ENCODE measurements at regions not wholly inside any gene's neighbourhood (a gene's known extent, or its start where the extent isn't known, plus 50 kb on each side); places are given as distances from the start of the nearest gene placed in this dataset.

- no peak for DNase-seq (ENCODE audit: low read depth)
- TF ChIP-seq CTCF (IDR thresholded peaks at IDR 0.05; ENCODE audit: insufficient read depth, low read length) = no peak
- H3K4me3 ChIP-seq (ENCODE audit: low read depth, low read length) = no peak overlapping the region
These were observed 97.9 kb downstream of the CPN2 start for GRCh38 chr3:194253270-194253669.

- no peak for DNase-seq (ENCODE audit: low read depth)
- TF ChIP-seq CTCF (IDR thresholded peaks at IDR 0.05; ENCODE audit: insufficient read depth, low read length) = no peak
- H3K4me3 ChIP-seq (ENCODE audit: low read depth, low read length) = no peak overlapping the region
These were observed 97.1 kb downstream of the CPN2 start for GRCh38 chr3:194254040-194254439.

- no peak for DNase-seq (ENCODE audit: low read depth)
- no peak overlapping the region for H3K4me3 ChIP-seq (ENCODE audit: low read depth, low read length)
- no peak for TF ChIP-seq CTCF (IDR thresholded peaks at IDR 0.05; ENCODE audit: insufficient read depth, low read length)
These were observed 95.7 kb downstream of the CPN2 start for GRCh38 chr3:194255252-194256039.

GRCh38 chr3:194256040-194256945 is 94.8 kb downstream of the CPN2 start:
- no peak for DNase-seq (ENCODE audit: low read depth)
- no peak for TF ChIP-seq CTCF (IDR thresholded peaks at IDR 0.05; ENCODE audit: insufficient read depth, low read length)
- no peak overlapping the region for H3K4me3 ChIP-seq (ENCODE audit: low read depth, low read length)

GRCh38 chr3:194257151-194257621 is 93.9 kb downstream of the CPN2 start:
- no peak for DNase-seq (ENCODE audit: low read depth)
- H3K4me3 ChIP-seq (ENCODE audit: low read depth, low read length) = no peak overlapping the region
- no peak for TF ChIP-seq CTCF (IDR thresholded peaks at IDR 0.05; ENCODE audit: insufficient read depth, low read length)

GRCh38 chr3:194257916-194258668 is 93.0 kb downstream of the CPN2 start:
- TF ChIP-seq CTCF (IDR thresholded peaks at IDR 0.05; ENCODE audit: insufficient read depth, low read length) = no peak
- H3K4me3 ChIP-seq (ENCODE audit: low read depth, low read length) = no peak overlapping the region
- no peak for DNase-seq (ENCODE audit: low read depth)
